GM23248 (cell line): ENCODE measurements at regions not wholly inside any gene's neighbourhood (a gene's known extent, or its start where the extent isn't known, plus 50 kb on each side); places are given as distances from the start of the nearest gene placed in this dataset.

ENCODE experiments used
- EZH2 ChIP-seq: fragments of 200-600 bp; sonication (generic); IDR thresholded peaks from 2 replicates; pipeline ENCODE4 v1.6.1; 2018; ENCODE audit warnings: antibody characterized with exemption, mild to moderate bottlenecking; ENCODE audit not compliant: insufficient read depth, poor library complexity, severe bottlenecking
- EZH2phosphoT487 ChIP-seq: fragments of 200-600 bp; sonication (generic); IDR thresholded peaks from 2 replicates; pipeline ENCODE4 v1.6.1; 2018; ENCODE audit warnings: antibody characterized with exemption, moderate library complexity, mild to moderate bottlenecking, low read depth; ENCODE audit not compliant: insufficient read depth

GRCh38 chr13:91127995-91128394 is 219.5 kb upstream of the MIR17HG start:
- no peak for TF ChIP-seq EZH2phosphoT487
- no peak for TF ChIP-seq EZH2
